A549 (cell line): ENCODE measurements at regions not wholly inside any gene's neighbourhood (a gene's known extent, or its start where the extent isn't known, plus 50 kb on each side); places are given as distances from the start of the nearest gene placed in this dataset.

Experiments used
- ATAC-seq, 2 experiments: fragments of 200-7000 bp in 1 of 2; fragments of >200 bp in 1 of 2; cut with Nextera tagmentation in 1 of 2; cut with Tn5 transposase in 1 of 2; 3 replicates each; pipeline versions ENCODE4 v1.8.0 to v1.9.1; 2018 to 2020; ENCODE audit warnings: mild to moderate bottlenecking in 1 of 2, moderate library complexity in 1 of 2
- CTCF ChIA-PET: fragments of 300-600 bp; sonication (Branson Sonifier 250); formaldehyde crosslinking; extraction: SDS; loops from one replicate; lab custom pipeline; 2021; ENCODE audit warnings: antibody characterized with exemption, inconsistent platforms; lab: Yijun Ruan, JAX
- POLR2A ChIA-PET: fragments of 350-600 bp; formaldehyde crosslinking; extraction: SDS; loops from one replicate; lab custom pipeline; 2021; ENCODE audit warnings: antibody characterized with exemption, inconsistent platforms; lab: Yijun Ruan, JAX
- DNase-seq, 2 experiments: peaks; one replicate each; pipeline versions ENCODE4 v3.0.0 to v3.0.0-alpha.2; 2011 to 2016; ENCODE audit warnings: low read depth in 1 of 2, low spot score in 1 of 2
- FAIRE-seq: peaks from 2 replicates; lab custom pipeline; 2011; peaks lifted over from hg19 to GRCh38; lab: Jason Lieb, UNC
- H3K27ac ChIP-seq, 2 experiments: fragments of >200 bp; sonication (Bioruptor Twin); formaldehyde crosslinking; 3 replicates each; pipeline ENCODE4 v1.5.1; 2016 to 2017
- H3K4me1 ChIP-seq: fragments of >200 bp; sonication (Bioruptor Twin); formaldehyde crosslinking; 3 replicates; pipeline ENCODE4 v1.6.1; 2016
- H3K4me2 ChIP-seq: fragments of >200 bp; sonication (Bioruptor Twin); formaldehyde crosslinking; 3 replicates; pipeline ENCODE4 v1.6.1; 2016
- H3K4me3 ChIP-seq: fragments of >200 bp; sonication (Bioruptor Twin); formaldehyde crosslinking; 3 replicates; pipeline ENCODE4 v1.5.1; 2016
- H3K9me3 ChIP-seq: fragments of >200 bp; sonication (Bioruptor Twin); formaldehyde crosslinking; 3 replicates; pipeline ENCODE4 v1.6.1; 2016
- BHLHE40 ChIP-seq: IDR thresholded peaks from 2 replicates; pipeline ENCODE4 v1.6.1; 2012; ENCODE audit warnings: low read depth, low read length, inconsistent platforms
- CBX8 ChIP-seq: fragments of 200-600 bp; sonication (generic); IDR thresholded peaks from 2 replicates; pipeline ENCODE4 v1.6.1; 2016
- EHF ChIP-seq: fragments of 250-450 bp; sonication (Bioruptor Pico); IDR thresholded peaks from 2 replicates; pipeline ENCODE4 v1.5.0; 2020; ENCODE audit warnings: mild to moderate bottlenecking
- EP300 ChIP-seq, 2 experiments: fragments of >200 bp; sonication (Bioruptor Twin); formaldehyde crosslinking; IDR thresholded peaks; 2 replicates in 1 of 2; 3 replicates in 1 of 2; pipeline ENCODE4 v1.6.1; 2016 to 2017
- ESRRA ChIP-seq: fragments of 150-350 bp; IDR thresholded peaks from 2 replicates; pipeline ENCODE4 v1.6.1; 2014; ENCODE audit warnings: mild to moderate bottlenecking, low read length, borderline replicate concordance
- FOXS1 ChIP-seq: fragments of 250-450 bp; sonication (Bioruptor Pico); IDR thresholded peaks from 2 replicates; pipeline ENCODE4 v1.5.0; 2020; ENCODE audit warnings: mild to moderate bottlenecking, moderate library complexity
- GATA3 ChIP-seq: IDR thresholded peaks from 2 replicates; pipeline ENCODE4 v1.6.1; 2012; ENCODE audit warnings: borderline replicate concordance
- HDAC2 ChIP-seq: fragments of 200-600 bp; sonication (generic); IDR thresholded peaks from 2 replicates; pipeline ENCODE4 v1.6.1; 2016
- HEYL ChIP-seq: fragments of 250-450 bp; sonication (Bioruptor Pico); IDR thresholded peaks from 2 replicates; pipeline ENCODE4 v1.8.0; 2021; ENCODE audit warnings: mild to moderate bottlenecking, moderate library complexity
- HOXB13 ChIP-seq: fragments of 250-450 bp; sonication (Bioruptor Pico); IDR thresholded peaks from 2 replicates; pipeline ENCODE4 v1.5.0; 2020; ENCODE audit warnings: low read depth, mild to moderate bottlenecking, moderate library complexity
- JUN ChIP-seq, 2 experiments: fragments of >200 bp; sonication (Bioruptor Twin); formaldehyde crosslinking; IDR thresholded peaks; 2 replicates in 1 of 2; 3 replicates in 1 of 2; pipeline ENCODE4 v1.6.1; 2016 to 2017
- JUNB ChIP-seq: fragments of >200 bp; sonication (Bioruptor Twin); formaldehyde crosslinking; IDR thresholded peaks from 2 replicates; pipeline ENCODE4 v1.6.1; 2016
- MAFK ChIP-seq: fragments of 450-650 bp; IDR thresholded peaks from 2 replicates; pipeline ENCODE4 v1.6.1; 2014; ENCODE audit not compliant: partially characterized antibody
- NPAS2 ChIP-seq: fragments of 250-450 bp; sonication (Bioruptor Pico); IDR thresholded peaks from 2 replicates; pipeline ENCODE4 v1.8.0; 2022; ENCODE audit warnings: mild to moderate bottlenecking, moderate library complexity, borderline replicate concordance
- NR3C1 ChIP-seq: fragments of >200 bp; sonication (Bioruptor Twin); formaldehyde crosslinking; IDR thresholded peaks from 3 replicates; pipeline ENCODE4 v1.6.1; 2017
- PHF8 ChIP-seq: fragments of 200-600 bp; sonication (generic); IDR thresholded peaks from 2 replicates; pipeline ENCODE4 v1.6.1; 2016; ENCODE audit warnings: low read depth, mild to moderate bottlenecking, antibody characterized with exemption, moderate library complexity, borderline replicate concordance
- POLR2A ChIP-seq: IDR thresholded peaks from 2 replicates; pipeline ENCODE4 v1.6.1; 2012; ENCODE audit warnings: mild to moderate bottlenecking, low read length
- RCOR1 ChIP-seq: fragments of 150-350 bp; IDR thresholded peaks from 2 replicates; pipeline ENCODE4 v1.6.1; 2014; ENCODE audit warnings: antibody characterized with exemption, low read length, low read depth
- TFCP2L1 ChIP-seq: fragments of 250-450 bp; sonication (Bioruptor Pico); IDR thresholded peaks from 2 replicates; pipeline ENCODE4 v1.5.0; 2021; ENCODE audit warnings: mild to moderate bottlenecking
- TP53 ChIP-seq: fragments of 250-450 bp; sonication (Bioruptor Pico); IDR thresholded peaks from 2 replicates; pipeline ENCODE4 v1.5.0; 2021; ENCODE audit warnings: mild to moderate bottlenecking, moderate library complexity
- ZFP36 ChIP-seq: fragments of 450-650 bp; IDR thresholded peaks from 2 replicates; pipeline ENCODE4 v1.6.1; 2014; ENCODE audit warnings: borderline replicate concordance; ENCODE audit not compliant: partially characterized antibody
- ZNF302 ChIP-seq: fragments of 250-450 bp; sonication (Bioruptor Pico); IDR thresholded peaks from 2 replicates; pipeline ENCODE4 v1.9.0; 2021; ENCODE audit warnings: inconsistent platforms, mild to moderate bottlenecking, moderate library complexity
- WGBS: methylation state at CpG from one replicate; pipeline ENCODE4 v1.1.6; 2017; ENCODE audit errors: missing lambda C conversion rate; 5-methylcytosine and 5-hydroxymethylcytosine counted together
- TF ChIP-seq, protein P1 (sequence below): fragments of >200 bp; sonication (Bioruptor Twin); formaldehyde crosslinking; IDR thresholded peaks from 2 replicates; pipeline ENCODE4 v1.6.1; 2016
- TF ChIP-seq, protein P2 (sequence below): fragments of 250-450 bp; sonication (Bioruptor Pico); IDR thresholded peaks from 2 replicates; pipeline ENCODE4 v1.5.0; 2021; ENCODE audit warnings: mild to moderate bottlenecking, moderate library complexity, borderline replicate concordance
- TF ChIP-seq, protein P3 (sequence below): IDR thresholded peaks from 2 replicates; pipeline ENCODE4 v1.6.1; 2012; ENCODE audit warnings: low read depth, borderline replicate concordance
- TF ChIP-seq, protein P4 (sequence below): fragments of 150-350 bp; IDR thresholded peaks from 2 replicates; pipeline ENCODE4 v1.6.1; 2014; ENCODE audit warnings: low read depth, mild to moderate bottlenecking, low read length

DNA sequence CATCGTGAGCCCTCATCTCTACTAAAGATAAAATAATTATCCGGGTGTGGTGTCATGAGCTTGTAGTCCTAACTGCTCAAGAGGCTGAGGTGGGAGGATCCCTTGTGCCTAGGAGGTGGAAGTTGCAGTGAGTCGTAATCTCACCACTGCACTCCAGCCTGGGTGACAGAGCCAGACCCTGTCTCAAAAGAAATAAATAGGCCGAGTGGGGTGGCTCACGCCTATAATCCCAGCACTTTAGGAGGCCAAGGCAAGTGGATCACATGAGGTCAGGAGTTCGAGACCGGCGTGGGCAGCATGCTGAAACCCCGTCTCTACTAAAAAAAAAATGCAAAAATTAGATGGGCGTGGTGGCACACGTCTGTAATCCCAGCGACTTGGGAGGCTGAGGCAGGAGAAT, 70.9 kb downstream of the RESF1 start:
- no peaks in the 10 kb centered on the region for H3K4me1 ChIP-seq
- ATAC-seq (no peak), FAIRE-seq (no peak), DNase-seq (no peak)
- H3K4me3 ChIP-seq = no peak overlapping the region
- CTCF ChIA-PET = interaction anchor here (0.9 kb wide), 1 partner anchor 30 kb away, joined by 3 read pairs; no protein-coding TSS in a partner anchor
- 83% methylated on average over 12 of the region's 12 CpGs for WGBS
- POLR2A ChIA-PET = no interaction called here
- no peak overlapping the region for H3K27ac ChIP-seq
- TF ChIP-seq ZFP36 (no peak), JUNB (no peak), HEYL (CRISPR knock-in tag) (no peak), GATA3 (no peak), RCOR1 (no peak), EHF (CRISPR knock-in tag) (no peak), POLR2A (no peak), TP53 (CRISPR knock-in tag) (no peak), NPAS2 (CRISPR knock-in tag) (no peak), FOXS1 (CRISPR knock-in tag) (no peak)
- TF ChIP-seq, protein P1, sequence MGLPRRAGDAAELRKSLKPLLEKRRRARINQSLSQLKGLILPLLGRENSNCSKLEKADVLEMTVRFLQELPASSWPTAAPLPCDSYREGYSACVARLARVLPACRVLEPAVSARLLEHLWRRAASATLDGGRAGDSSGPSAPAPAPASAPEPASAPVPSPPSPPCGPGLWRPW = no peak
- TF ChIP-seq, protein P2, sequence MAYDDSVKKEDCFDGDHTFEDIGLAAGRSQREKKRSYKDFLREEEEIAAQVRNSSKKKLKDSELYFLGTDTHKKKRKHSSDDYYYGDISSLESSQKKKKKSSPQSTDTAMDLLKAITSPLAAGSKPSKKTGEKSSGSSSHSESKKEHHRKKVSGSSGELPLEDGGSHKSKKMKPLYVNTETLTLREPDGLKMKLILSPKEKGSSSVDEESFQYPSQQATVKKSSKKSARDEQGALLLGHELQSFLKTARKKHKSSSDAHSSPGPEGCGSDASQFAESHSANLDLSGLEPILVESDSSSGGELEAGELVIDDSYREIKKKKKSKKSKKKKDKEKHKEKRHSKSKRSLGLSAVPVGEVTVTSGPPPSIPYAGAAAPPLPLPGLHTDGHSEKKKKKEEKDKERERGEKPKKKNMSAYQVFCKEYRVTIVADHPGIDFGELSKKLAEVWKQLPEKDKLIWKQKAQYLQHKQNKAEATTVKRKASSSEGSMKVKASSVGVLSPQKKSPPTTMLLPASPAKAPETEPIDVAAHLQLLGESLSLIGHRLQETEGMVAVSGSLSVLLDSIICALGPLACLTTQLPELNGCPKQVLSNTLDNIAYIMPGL (CRISPR knock-in tag) = no peak
- H3K4me2 ChIP-seq = no peak overlapping the region
- H3K9me3 ChIP-seq = no peaks in the 10 kb centered on the region

DNA sequence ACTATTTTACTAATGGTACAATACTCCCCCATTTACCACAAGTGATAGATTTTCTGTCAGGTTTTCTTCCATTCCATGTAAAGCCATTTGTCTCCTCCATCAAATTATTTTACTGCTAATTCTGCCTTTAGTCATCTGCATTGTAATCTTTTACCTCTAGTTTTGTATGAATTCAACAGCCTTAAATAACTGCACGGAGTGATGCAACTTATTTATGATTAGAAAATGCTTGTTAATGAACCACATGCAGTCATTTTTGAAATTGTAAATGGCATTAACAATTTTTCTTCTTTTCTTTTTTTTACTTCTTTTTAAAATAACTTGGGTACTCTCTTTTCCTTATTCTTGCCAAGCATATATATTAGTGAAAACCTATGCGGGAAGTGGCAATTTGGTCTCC, 71.5 kb downstream of the RESF1 start:
- Histone ChIP-seq H3K4me2 (no peak overlapping the region), H3K9me3 (no peaks in the 10 kb centered on the region), H3K4me1 (no peaks in the 10 kb centered on the region), H3K27ac (no peak overlapping the region), H3K4me3 (no peak overlapping the region)
- 81% methylated on average over 2 of the region's 2 CpGs for WGBS
- FAIRE-seq (no peak), ATAC-seq (no peak), DNase-seq (no peak)
- TF ChIP-seq, protein P3, sequence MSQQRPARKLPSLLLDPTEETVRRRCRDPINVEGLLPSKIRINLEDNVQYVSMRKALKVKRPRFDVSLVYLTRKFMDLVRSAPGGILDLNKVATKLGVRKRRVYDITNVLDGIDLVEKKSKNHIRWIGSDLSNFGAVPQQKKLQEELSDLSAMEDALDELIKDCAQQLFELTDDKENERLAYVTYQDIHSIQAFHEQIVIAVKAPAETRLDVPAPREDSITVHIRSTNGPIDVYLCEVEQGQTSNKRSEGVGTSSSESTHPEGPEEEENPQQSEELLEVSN = no peak
- no peak for TF ChIP-seq NPAS2 (CRISPR knock-in tag)
- no peak for TF ChIP-seq NR3C1
- TF ChIP-seq JUN (IDR thresholded peaks at IDR 0.05) = no peak
- TF ChIP-seq ZNF302 = no peak
- ChIA-PET CTCF (no interaction called here), POLR2A (no interaction called here)

DNA sequence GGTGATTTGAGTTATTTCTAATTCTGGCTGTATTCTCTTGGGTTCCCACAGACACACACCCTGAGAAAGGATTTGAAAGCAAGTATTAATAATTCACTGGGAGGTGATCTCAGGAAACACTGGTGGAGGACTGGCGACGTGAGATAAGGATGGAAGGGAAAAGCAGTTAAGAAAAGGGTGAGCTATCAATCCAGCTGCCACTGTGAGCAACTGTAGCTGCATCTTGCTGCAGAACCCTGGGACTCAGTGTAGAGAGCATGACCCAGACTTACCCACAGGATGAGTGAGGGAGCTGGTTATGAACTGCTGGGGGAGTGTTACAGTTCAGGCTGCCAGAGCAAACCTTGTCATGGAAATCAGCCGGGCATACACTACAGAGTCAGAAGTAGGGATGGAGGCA, 71.9 kb downstream of the RESF1 start:
- FAIRE-seq (no peak), DNase-seq (no peak), ATAC-seq (peak in 1 of 2 experiments; percentile 58; a peak in 3 of 6 replicates)
- no peak for TF ChIP-seq ESRRA
- no peak for TF ChIP-seq TP53 (CRISPR knock-in tag)
- no peak for TF ChIP-seq HDAC2
- TF ChIP-seq NPAS2 (CRISPR knock-in tag) = no peak
- TF ChIP-seq, protein P2 (CRISPR knock-in tag) = no peak
- no peak for TF ChIP-seq TFCP2L1 (CRISPR knock-in tag)
- TF ChIP-seq ZFP36 = no peak
- no peak for TF ChIP-seq MAFK
- TF ChIP-seq EP300 (IDR thresholded peaks at IDR 0.05) = no peak
- no peak for TF ChIP-seq FOXS1 (CRISPR knock-in tag)
- no peak for TF ChIP-seq CBX8
- no peak for TF ChIP-seq PHF8
- no peak for TF ChIP-seq BHLHE40
- no peak for TF ChIP-seq JUNB
- TF ChIP-seq, protein P4, sequence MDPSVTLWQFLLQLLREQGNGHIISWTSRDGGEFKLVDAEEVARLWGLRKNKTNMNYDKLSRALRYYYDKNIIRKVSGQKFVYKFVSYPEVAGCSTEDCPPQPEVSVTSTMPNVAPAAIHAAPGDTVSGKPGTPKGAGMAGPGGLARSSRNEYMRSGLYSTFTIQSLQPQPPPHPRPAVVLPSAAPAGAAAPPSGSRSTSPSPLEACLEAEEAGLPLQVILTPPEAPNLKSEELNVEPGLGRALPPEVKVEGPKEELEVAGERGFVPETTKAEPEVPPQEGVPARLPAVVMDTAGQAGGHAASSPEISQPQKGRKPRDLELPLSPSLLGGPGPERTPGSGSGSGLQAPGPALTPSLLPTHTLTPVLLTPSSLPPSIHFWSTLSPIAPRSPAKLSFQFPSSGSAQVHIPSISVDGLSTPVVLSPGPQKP = no peak
- TF ChIP-seq HOXB13 (CRISPR knock-in tag) = no peak
- no peak for TF ChIP-seq HEYL (CRISPR knock-in tag)
- no peak overlapping the region for H3K4me3 ChIP-seq
- ChIA-PET CTCF (interaction anchor here (1.0 kb wide), 1 partner anchor 21 kb away, joined by 3 read pairs; no protein-coding TSS in a partner anchor), POLR2A (interaction anchor here (0.6 kb wide), 1 partner anchor 242 kb away, joined by 4 read pairs; no protein-coding TSS in a partner anchor)
- no peak overlapping the region for H3K4me2 ChIP-seq
- H3K9me3 ChIP-seq = no peaks in the 10 kb centered on the region
- no peak overlapping the region for H3K27ac ChIP-seq
- no peaks in the 10 kb centered on the region for H3K4me1 ChIP-seq
- 58% methylated on average over 3 of the region's 3 CpGs for WGBS
